ENCODE measurements at regions not wholly inside any gene's neighbourhood (a gene's known extent, or its start where the extent isn't known, plus 50 kb on each side); places are given as distances from the start of the nearest gene placed in this dataset.

DNA sequence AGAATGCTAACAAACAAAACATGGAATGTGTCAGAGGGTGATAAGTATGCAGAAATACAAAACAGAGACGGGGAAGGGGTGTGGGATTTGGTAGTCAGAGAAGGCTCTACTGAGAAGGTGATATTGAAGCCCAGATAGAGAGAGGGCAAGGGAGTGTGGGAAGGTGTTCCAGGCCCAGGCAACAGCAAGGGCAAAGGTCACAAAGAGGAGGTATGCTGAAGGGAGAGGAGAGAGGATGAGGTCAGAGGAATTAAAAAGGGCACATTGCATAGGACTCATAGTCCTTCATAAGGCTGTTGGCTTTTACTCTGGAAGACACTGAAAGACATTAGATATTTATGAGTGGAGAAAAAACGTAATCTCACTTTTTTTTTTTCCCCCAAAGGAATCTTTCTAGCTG, 82.6 kb upstream of the TNIP3 start:
- FAIRE-seq (no peak), DNase-seq (ENCODE audit: insufficient read length) (no peak)
- TF ChIP-seq TAF1 (IDR thresholded peaks at IDR 0.05; ENCODE audit: borderline replicate concordance, low read depth, low read length) (no peak), POLR2AphosphoS5 (IDR thresholded peaks at IDR 0.05; ENCODE audit: low read depth, low read length) (no peak), POLR2A (IDR thresholded peaks at IDR 0.05; ENCODE audit: low read depth, low read length) (no peak)

GRCh38 chr4:121243485-121243884, 79.4 kb upstream of the TNIP3 start:
- FAIRE-seq (no peak), DNase-seq (ENCODE audit: insufficient read length) (no peak)
- TF ChIP-seq TAF1 (IDR thresholded peaks at IDR 0.05; ENCODE audit: borderline replicate concordance, low read depth, low read length) (no peak), POLR2AphosphoS5 (IDR thresholded peaks at IDR 0.05; ENCODE audit: low read depth, low read length) (no peak), POLR2A (IDR thresholded peaks at IDR 0.05; ENCODE audit: low read depth, low read length) (no peak)

GRCh38 chr4:121242188-121242750, 78.1 kb upstream of the TNIP3 start:
- DNase-seq (ENCODE audit: insufficient read length) (no peak), FAIRE-seq (no peak)
- TF ChIP-seq POLR2AphosphoS5 (IDR thresholded peaks at IDR 0.05; ENCODE audit: low read depth, low read length): no peak
- no peak for TF ChIP-seq TAF1 (IDR thresholded peaks at IDR 0.05; ENCODE audit: borderline replicate concordance, low read depth, low read length)
- TF ChIP-seq POLR2A (IDR thresholded peaks at IDR 0.05; ENCODE audit: low read depth, low read length): no peak

GRCh38 chr4:121239951-121240350, 75.8 kb upstream of the TNIP3 start:
- no peak for FAIRE-seq
- no peak for DNase-seq (ENCODE audit: insufficient read length)
- TF ChIP-seq POLR2AphosphoS5 (IDR thresholded peaks at IDR 0.05; ENCODE audit: low read depth, low read length) (no peak), POLR2A (IDR thresholded peaks at IDR 0.05; ENCODE audit: low read depth, low read length) (no peak), TAF1 (IDR thresholded peaks at IDR 0.05; ENCODE audit: borderline replicate concordance, low read depth, low read length) (no peak)

DNA sequence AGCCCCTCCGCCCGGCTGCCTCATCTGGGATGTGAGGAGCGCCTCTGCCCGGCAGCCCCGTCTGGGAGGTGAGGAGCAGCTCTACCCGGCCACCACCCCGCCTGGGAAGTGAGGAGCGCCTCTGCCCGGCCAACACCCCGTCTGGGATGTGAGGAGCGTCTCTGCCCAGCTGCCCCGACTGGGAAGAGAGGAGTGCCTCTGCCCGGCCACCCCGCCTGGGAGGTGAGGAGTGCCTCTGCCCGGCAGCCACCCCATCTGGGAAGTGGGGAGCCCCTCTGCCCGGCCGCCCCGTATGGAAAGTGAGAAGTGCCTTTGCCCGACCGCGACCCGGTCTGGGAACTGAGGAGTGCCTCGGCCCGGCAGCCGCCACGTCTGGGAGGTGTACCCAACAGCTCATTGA, 74.3 kb upstream of the TNIP3 start:
- DNase-seq (ENCODE audit: insufficient read length) (no peak), FAIRE-seq (no peak)
- TF ChIP-seq POLR2A (IDR thresholded peaks at IDR 0.05; ENCODE audit: low read depth, low read length) (no peak), POLR2AphosphoS5 (IDR thresholded peaks at IDR 0.05; ENCODE audit: low read depth, low read length) (no peak), TAF1 (IDR thresholded peaks at IDR 0.05; ENCODE audit: borderline replicate concordance, low read depth, low read length) (no peak)

- TF ChIP-seq POLR2AphosphoS5 (IDR thresholded peaks at IDR 0.05; ENCODE audit: low read depth, low read length): no peak
- no peak for TF ChIP-seq TAF1 (IDR thresholded peaks at IDR 0.05; ENCODE audit: borderline replicate concordance, low read depth, low read length)
- TF ChIP-seq POLR2A (IDR thresholded peaks at IDR 0.05; ENCODE audit: low read depth, low read length): no peak
- no peak for DNase-seq (ENCODE audit: insufficient read length)
- no peak for FAIRE-seq
Observed at GRCh38 chr4:121237069-121237399, 72.9 kb upstream of the TNIP3 start.

GRCh38 chr4:121236353-121237068, 72.4 kb upstream of the TNIP3 start:
- DNase-seq (ENCODE audit: insufficient read length): no peak
- no peak for TF ChIP-seq TAF1 (IDR thresholded peaks at IDR 0.05; ENCODE audit: borderline replicate concordance, low read depth, low read length)
- no peak for TF ChIP-seq POLR2AphosphoS5 (IDR thresholded peaks at IDR 0.05; ENCODE audit: low read depth, low read length)
- TF ChIP-seq POLR2A (IDR thresholded peaks at IDR 0.05; ENCODE audit: low read depth, low read length): no peak
- no peak for FAIRE-seq

- no peak for DNase-seq (ENCODE audit: insufficient read length)
- FAIRE-seq: no peak
Observed at GRCh38 chr4:121233982-121234381, 69.9 kb upstream of the TNIP3 start.

DNA sequence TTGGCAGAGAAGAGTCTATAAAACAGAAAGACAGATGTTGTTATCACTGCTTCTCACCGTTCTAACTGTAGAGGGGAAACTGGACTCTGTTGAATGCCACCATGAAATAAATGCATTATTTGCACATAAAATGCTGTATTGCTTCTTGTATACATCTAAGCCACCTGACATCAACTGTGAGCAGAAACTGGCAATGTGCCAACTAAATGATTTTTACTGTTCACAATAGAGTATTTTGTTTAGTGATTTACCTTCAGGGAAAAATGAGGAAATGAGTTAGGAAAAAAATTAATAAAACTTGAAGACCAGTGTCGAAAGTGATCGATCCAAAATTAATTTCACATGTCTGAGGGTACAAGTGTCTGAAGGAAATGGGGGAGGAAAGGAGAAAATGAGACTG, 65.9 kb upstream of the TNIP3 start:
- DNase-seq (ENCODE audit: insufficient read length): no peak
- TF ChIP-seq POLR2AphosphoS5 (IDR thresholded peaks at IDR 0.05; ENCODE audit: low read depth, low read length): no peak
- no peak for TF ChIP-seq TAF1 (IDR thresholded peaks at IDR 0.05; ENCODE audit: borderline replicate concordance, low read depth, low read length)
- TF ChIP-seq POLR2A (IDR thresholded peaks at IDR 0.05; ENCODE audit: low read depth, low read length): no peak
- FAIRE-seq: no peak

More at GRCh38 chr4:121233982-121234381, 69.9 kb upstream of the TNIP3 start:
- TF ChIP-seq TAF1 (IDR thresholded peaks at IDR 0.05; ENCODE audit: borderline replicate concordance, low read depth, low read length) (no peak), POLR2AphosphoS5 (IDR thresholded peaks at IDR 0.05; ENCODE audit: low read depth, low read length) (no peak), POLR2A (IDR thresholded peaks at IDR 0.05; ENCODE audit: low read depth, low read length) (no peak)

GRCh38 chr4:121228848-121229247, 64.7 kb upstream of the TNIP3 start:
- no peak for DNase-seq (ENCODE audit: insufficient read length)
- FAIRE-seq: no peak
- TF ChIP-seq TAF1 (IDR thresholded peaks at IDR 0.05; ENCODE audit: borderline replicate concordance, low read depth, low read length) (no peak), POLR2A (IDR thresholded peaks at IDR 0.05; ENCODE audit: low read depth, low read length) (no peak)

DNA sequence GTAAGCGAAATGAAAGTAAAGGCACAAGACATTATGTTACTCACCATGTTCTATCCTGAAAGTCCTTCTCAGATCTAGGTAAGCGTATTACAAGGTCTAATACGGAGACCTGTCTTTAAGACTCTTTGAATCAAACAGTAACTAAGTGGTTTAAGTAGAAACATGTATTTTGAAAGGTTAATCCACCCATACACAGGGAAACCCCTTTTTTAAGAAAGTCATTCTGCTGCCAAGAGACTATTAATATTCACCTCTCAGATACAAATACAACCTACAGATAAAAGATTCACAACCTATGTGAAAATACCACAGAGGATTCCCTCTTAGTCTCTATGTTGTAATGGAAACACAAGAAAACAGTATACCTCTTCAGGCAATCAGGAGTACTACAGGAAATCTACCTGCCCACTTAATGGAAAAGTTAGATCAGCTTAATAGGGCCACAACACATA, 63.2 kb upstream of the TNIP3 start:
- no peak for TF ChIP-seq POLR2A (IDR thresholded peaks at IDR 0.05; ENCODE audit: low read depth, low read length)
- no peak for TF ChIP-seq POLR2AphosphoS5 (IDR thresholded peaks at IDR 0.05; ENCODE audit: low read depth, low read length)
- TF ChIP-seq TAF1 (IDR thresholded peaks at IDR 0.05; ENCODE audit: borderline replicate concordance, low read depth, low read length): no peak
- DNase-seq (ENCODE audit: insufficient read length) (no peak), FAIRE-seq (peak; percentile 85)

GRCh38 chr4:121226362-121226761, 62.2 kb upstream of the TNIP3 start:
- no peak for FAIRE-seq
- no peak for TF ChIP-seq POLR2A (IDR thresholded peaks at IDR 0.05; ENCODE audit: low read depth, low read length)
- TF ChIP-seq POLR2AphosphoS5 (IDR thresholded peaks at IDR 0.05; ENCODE audit: low read depth, low read length): no peak
- TF ChIP-seq TAF1 (IDR thresholded peaks at IDR 0.05; ENCODE audit: borderline replicate concordance, low read depth, low read length): no peak
- no peak for DNase-seq (ENCODE audit: insufficient read length)

Data from GM12892 (cell line).